C4-2B (cell line): ENCODE measurements at regions not wholly inside any gene's neighbourhood (a gene's known extent, or its start where the extent isn't known, plus 50 kb on each side); places are given as distances from the start of the nearest gene placed in this dataset.

ENCODE experiments used
- CTCF ChIP-seq: fragments of 450-650 bp; conservative IDR thresholded peaks from 2 replicates; pipeline ENCODE4 v1.5.1; 2017; ENCODE audit warnings: mild to moderate bottlenecking
- ZFX ChIP-seq: fragments of 450-650 bp; IDR thresholded peaks from 2 replicates; pipeline ENCODE4 v1.6.1; 2017

GRCh38 chr19:29396925-29397324 is 128.9 kb upstream of the VSTM2B start:
- TF ChIP-seq CTCF, result no peak
- no peak for TF ChIP-seq ZFX
